NT2/D1 (cell line): ENCODE measurements at regions not wholly inside any gene's neighbourhood (a gene's known extent, or its start where the extent isn't known, plus 50 kb on each side); places are given as distances from the start of the nearest gene placed in this dataset.

Experiments used
- YY1 ChIP-seq: IDR thresholded peaks from 2 replicates; pipeline ENCODE4 v1.6.1; 2011; ENCODE audit not compliant: insufficient read length, insufficient read depth
- ZNF274 ChIP-seq: IDR thresholded peaks from 2 replicates; pipeline ENCODE4 v1.6.1; 2011; ENCODE audit warnings: mild to moderate bottlenecking, low read depth, low read length

DNA sequence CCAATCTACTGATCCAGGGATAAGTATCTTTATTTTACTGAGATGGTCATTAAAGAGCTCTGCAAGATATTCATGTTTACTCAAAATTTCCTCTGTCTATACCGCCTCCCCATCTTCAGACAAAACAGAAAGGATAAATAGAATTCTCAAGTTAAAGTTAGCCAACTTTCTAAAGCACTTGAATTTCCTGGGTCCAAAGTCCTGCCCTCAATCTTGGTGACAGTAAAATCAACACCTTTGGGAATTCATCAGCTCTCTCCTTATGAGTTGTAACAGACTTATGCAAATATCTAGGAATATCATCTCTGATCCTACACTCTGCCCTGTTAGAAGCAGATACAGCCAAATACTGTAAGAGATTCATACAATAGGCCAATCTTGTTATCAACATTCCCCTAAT lies 122.5 kb upstream of the HAAO start:
- TF ChIP-seq ZNF274 (no peak), YY1 (no peak)
